Kidney epithelial cell (primary cell): ENCODE measurements at regions not wholly inside any gene's neighbourhood (a gene's known extent, or its start where the extent isn't known, plus 50 kb on each side); places are given as distances from the start of the nearest gene placed in this dataset.

Experiments
- DNase-seq: peaks from one replicate; pipeline ENCODE4 v3.0.0-alpha.2; 2010; ENCODE audit warnings: low read depth
- H3K27me3 ChIP-seq: 2 replicates; pipeline ENCODE4 v1.6.0; 2011; ENCODE audit warnings: low read length; ENCODE audit not compliant: control insufficient read depth, insufficient read depth
- H3K36me3 ChIP-seq: 2 replicates; pipeline ENCODE4 v1.5.1; 2011; ENCODE audit warnings: low read length; ENCODE audit not compliant: control insufficient read depth, insufficient read depth
- H3K4me3 ChIP-seq: 2 replicates; pipeline ENCODE4 v1.5.1; 2011; ENCODE audit warnings: low read depth, mild to moderate bottlenecking, control low read depth, low read length
- CTCF ChIP-seq: IDR thresholded peaks from 2 replicates; pipeline ENCODE4 v1.5.1; 2011; ENCODE audit warnings: mild to moderate bottlenecking, moderate library complexity, low read length, control low read depth, inconsistent platforms; ENCODE audit not compliant: insufficient read depth, poor library complexity, severe bottlenecking

- H3K36me3 ChIP-seq, result no peaks in the 10 kb centered on the region
- no peak overlapping the region for H3K4me3 ChIP-seq
- H3K27me3 ChIP-seq, result no peaks in the 10 kb centered on the region
- no peak for DNase-seq
- no peak for TF ChIP-seq CTCF
These were observed 180.1 kb downstream of the ST6GAL2 start for GRCh38 chr2:106705877-106706276.

- no peak for DNase-seq
- TF ChIP-seq CTCF, result no peak
- Histone ChIP-seq H3K4me3 (no peak overlapping the region), H3K27me3 (no peaks in the 10 kb centered on the region), H3K36me3 (no peaks in the 10 kb centered on the region)
These were observed 179.7 kb downstream of the ST6GAL2 start for GRCh38 chr2:106706283-106706682.

- no peaks in the 10 kb centered on the region for H3K27me3 ChIP-seq
- TF ChIP-seq CTCF, result no peak
- no peaks in the 10 kb centered on the region for H3K36me3 ChIP-seq
- no peak overlapping the region for H3K4me3 ChIP-seq
- no peak for DNase-seq
These were observed 177.8 kb downstream of the ST6GAL2 start for GRCh38 chr2:106708209-106708608.

DNA sequence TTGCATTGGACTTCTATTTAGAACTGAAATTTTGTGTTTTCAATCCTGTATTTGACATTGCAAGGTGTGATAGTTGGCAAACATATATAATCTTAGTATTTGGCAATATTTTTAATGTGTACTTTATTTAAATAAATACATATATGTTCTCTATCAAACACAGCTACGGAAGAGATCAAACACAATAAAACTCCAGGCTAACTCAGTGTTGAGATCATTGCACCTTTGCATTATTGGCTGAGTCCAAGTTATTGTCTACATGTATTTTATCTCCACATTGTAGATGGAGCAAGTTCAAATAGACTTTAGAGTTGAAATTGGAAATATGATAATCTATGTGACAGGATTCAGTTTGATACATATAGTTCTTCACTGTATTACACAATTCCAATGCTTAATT is 176.7 kb downstream of the ST6GAL2 start:
- Histone ChIP-seq H3K4me3 (no peak overlapping the region), H3K27me3 (no peaks in the 10 kb centered on the region), H3K36me3 (no peaks in the 10 kb centered on the region)
- no peak for DNase-seq
- no peak for TF ChIP-seq CTCF

- H3K4me3 ChIP-seq, result no peak overlapping the region
- no peaks in the 10 kb centered on the region for H3K36me3 ChIP-seq
- DNase-seq, result no peak
- no peaks in the 10 kb centered on the region for H3K27me3 ChIP-seq
- TF ChIP-seq CTCF, result no peak
These were observed 166.7 kb downstream of the ST6GAL2 start for GRCh38 chr2:106719222-106719621.

- H3K36me3 ChIP-seq, result no peaks in the 10 kb centered on the region
- H3K4me3 ChIP-seq, result no peak overlapping the region
- H3K27me3 ChIP-seq, result no peaks in the 10 kb centered on the region
- no peak for DNase-seq
- no peak for TF ChIP-seq CTCF
These were observed 165.9 kb downstream of the ST6GAL2 start for GRCh38 chr2:106720026-106720425.
